ENCODE measurements at regions not wholly inside any gene's neighbourhood (a gene's known extent, or its start where the extent isn't known, plus 50 kb on each side); places are given as distances from the start of the nearest gene placed in this dataset.

- no peak overlapping the region for H3K4me2 ChIP-seq (ENCODE audit: low read length)
- TF ChIP-seq EZH2phosphoT487 (IDR thresholded peaks at IDR 0.05; ENCODE audit: borderline replicate concordance, low read depth, low read length) (no peak), CTCF (conservative IDR thresholded peaks at IDR 0.05; ENCODE audit: low read length) (no peak)
- H3K9me2 ChIP-seq (ENCODE audit: insufficient read depth, low read length) = no peaks in the 10 kb centered on the region
- H3K36me3 ChIP-seq (ENCODE audit: insufficient read depth, low read length) = no peaks in the 10 kb centered on the region
- no peaks in the 10 kb centered on the region for H3K4me1 ChIP-seq (ENCODE audit: insufficient read depth, low read length, poor library complexity, severe bottlenecking)
- no TSS peak for BruUV-seq (replicated peaks)
- intact Hi-C loops (cut with micrococcal nuclease; ENCODE audit: unreplicated experiment) = no loop called here
- DNase-seq (ENCODE audit: low spot score) = no peak
- no peaks in the 10 kb centered on the region for H3K9me3 ChIP-seq (ENCODE audit: low read length)
- CTCF ChIA-PET (ENCODE audit: unreplicated experiment) = no interaction called here
- POLR2A ChIA-PET = no interaction called here
- no peak overlapping the region for H2AFZ ChIP-seq (ENCODE audit: low read length)
- no peak overlapping the region for H3K4me3 ChIP-seq (ENCODE audit: low read depth, low read length, poor library complexity, severe bottlenecking)
- H3K79me2 ChIP-seq (ENCODE audit: insufficient read depth, low read depth, low read length) = no peaks in the 10 kb centered on the region
- no peak overlapping the region for H3K27ac ChIP-seq (ENCODE audit: low read depth, low read length, poor library complexity, severe bottlenecking)
- no peaks in the 10 kb centered on the region for H4K20me1 ChIP-seq (ENCODE audit: insufficient read depth, low read length)
These were observed 96.7 kb upstream of the TMEM26 start for GRCh38 chr10:61549861-61550260.

- H3K4me3 ChIP-seq (ENCODE audit: low read depth, low read length, poor library complexity, severe bottlenecking) = no peak overlapping the region
- H3K4me2 ChIP-seq (ENCODE audit: low read length) = no peak overlapping the region
- H2AFZ ChIP-seq (ENCODE audit: low read length) = no peak overlapping the region
- H4K20me1 ChIP-seq (ENCODE audit: insufficient read depth, low read length) = no peaks in the 10 kb centered on the region
- ChIA-PET CTCF (ENCODE audit: unreplicated experiment) (no interaction called here), POLR2A (no interaction called here)
- no peak for TF ChIP-seq CTCF (conservative IDR thresholded peaks at IDR 0.05; ENCODE audit: low read length)
- TF ChIP-seq EZH2phosphoT487 (IDR thresholded peaks at IDR 0.05; ENCODE audit: borderline replicate concordance, low read depth, low read length) = no peak
- no peaks in the 10 kb centered on the region for H3K9me3 ChIP-seq (ENCODE audit: low read length)
- no peaks in the 10 kb centered on the region for H3K36me3 ChIP-seq (ENCODE audit: insufficient read depth, low read length)
- H3K79me2 ChIP-seq (ENCODE audit: insufficient read depth, low read depth, low read length) = no peaks in the 10 kb centered on the region
- intact Hi-C loops (cut with micrococcal nuclease; ENCODE audit: unreplicated experiment) = no loop called here
- no TSS peak for BruUV-seq (replicated peaks)
- DNase-seq (ENCODE audit: low spot score) = no peak
- H3K9me2 ChIP-seq (ENCODE audit: insufficient read depth, low read length) = no peaks in the 10 kb centered on the region
- H3K4me1 ChIP-seq (ENCODE audit: insufficient read depth, low read length, poor library complexity, severe bottlenecking) = no peaks in the 10 kb centered on the region
- no peak overlapping the region for H3K27ac ChIP-seq (ENCODE audit: low read depth, low read length, poor library complexity, severe bottlenecking)
These were observed 95.2 kb upstream of the TMEM26 start for GRCh38 chr10:61548364-61548763.

- no peaks in the 10 kb centered on the region for H3K9me2 ChIP-seq (ENCODE audit: insufficient read depth, low read length)
- no peak overlapping the region for H3K4me3 ChIP-seq (ENCODE audit: low read depth, low read length, poor library complexity, severe bottlenecking)
- DNase-seq (ENCODE audit: low spot score) = no peak
- CTCF ChIA-PET (ENCODE audit: unreplicated experiment) = no interaction called here
- intact Hi-C loops (cut with micrococcal nuclease; ENCODE audit: unreplicated experiment) = no loop called here
- no peak overlapping the region for H3K27ac ChIP-seq (ENCODE audit: low read depth, low read length, poor library complexity, severe bottlenecking)
- H3K79me2 ChIP-seq (ENCODE audit: insufficient read depth, low read depth, low read length) = no peaks in the 10 kb centered on the region
- no TSS peak for BruUV-seq (replicated peaks)
- H2AFZ ChIP-seq (ENCODE audit: low read length) = no peak overlapping the region
- H3K9me3 ChIP-seq (ENCODE audit: low read length) = no peaks in the 10 kb centered on the region
- H3K36me3 ChIP-seq (ENCODE audit: insufficient read depth, low read length) = no peaks in the 10 kb centered on the region
- no peaks in the 10 kb centered on the region for H3K4me1 ChIP-seq (ENCODE audit: insufficient read depth, low read length, poor library complexity, severe bottlenecking)
- POLR2A ChIA-PET = no interaction called here
- H4K20me1 ChIP-seq (ENCODE audit: insufficient read depth, low read length) = no peaks in the 10 kb centered on the region
- TF ChIP-seq CTCF (conservative IDR thresholded peaks at IDR 0.05; ENCODE audit: low read length) (no peak), EZH2phosphoT487 (IDR thresholded peaks at IDR 0.05; ENCODE audit: borderline replicate concordance, low read depth, low read length) (no peak)
- H3K4me2 ChIP-seq (ENCODE audit: low read length) = no peak overlapping the region
These were observed 94.1 kb upstream of the TMEM26 start for GRCh38 chr10:61547297-61547696.
